Prostate gland (tissue), 2 donors: ENCODE measurements at regions not wholly inside any gene's neighbourhood (a gene's known extent, or its start where the extent isn't known, plus 50 kb on each side); places are given as distances from the start of the nearest gene placed in this dataset.
A peak's percentile ranks its signal among the peaks of the same experiment; 100 is the strongest.

Experiments used
- DNase-seq: peaks from one replicate; pipeline ENCODE4 v3.0.0-alpha.2; 2019; ENCODE audit warnings: low spot score
- H3K27ac ChIP-seq, 2 donors: fragments of 200-600 bp; sonication (generic); 2 replicates each; pipeline ENCODE4 v1.5.1; 2017 to 2019
- H3K27me3 ChIP-seq: fragments of 200-600 bp; sonication (generic); replicated peaks from 2 replicates; pipeline ENCODE4 v1.5.1; 2019; ENCODE audit not compliant: insufficient read depth
- H3K36me3 ChIP-seq, 2 donors: fragments of 200-600 bp; sonication (generic); 1 replicate in 1 of 2; 2 replicates in 1 of 2; pipeline versions ENCODE4 v1.5.1 to v1.8.1; 2017 to 2019
- H3K4me1 ChIP-seq: fragments of 200-600 bp; sonication (generic); replicated peaks from 2 replicates; pipeline ENCODE4 v1.5.1; 2019
- H3K4me3 ChIP-seq, 2 donors: fragments of 200-600 bp; sonication (generic); 2 replicates each; pipeline ENCODE4 v1.5.1; 2017 to 2019
- H3K9me3 ChIP-seq: fragments of 200-600 bp; sonication (generic); 2 replicates; pipeline ENCODE4 v1.5.1; 2017
- POLR2A ChIP-seq: fragments of 450-650 bp; IDR thresholded peaks from one replicate; pipeline ENCODE4 v1.6.1; 2016; ENCODE audit warnings: antibody characterized with exemption, mild to moderate bottlenecking
- POLR2AphosphoS5 ChIP-seq: sonication (generic); formaldehyde crosslinking; IDR thresholded peaks from one replicate; pipeline ENCODE4 v1.6.1; 2017; ENCODE audit warnings: antibody characterized with exemption
- WGBS: methylation state at CpG from one replicate; pipeline ENCODE4 v1.1.5; 2018; 5-methylcytosine and 5-hydroxymethylcytosine counted together
- intact Hi-C: fragments of 100-400 bp; cut with DNase I; formaldehyde crosslinking; loops from one replicate; pipeline ENCODE4 v1.14.2; 2022
- TF ChIP-seq, protein P1 (sequence below), 4 experiments: fragments of 200-600 bp in 2 of 4; fragments of 450-650 bp in 2 of 4; sonication (generic) in 2 of 4; IDR thresholded peaks; 1 replicate in 3 of 4; 2 replicates in 1 of 4; pipeline ENCODE4 v1.5.1; 2016 to 2019; ENCODE audit warnings: antibody characterized with exemption in 4 of 4, mild to moderate bottlenecking in 2 of 4, moderate library complexity in 2 of 4

DNA sequence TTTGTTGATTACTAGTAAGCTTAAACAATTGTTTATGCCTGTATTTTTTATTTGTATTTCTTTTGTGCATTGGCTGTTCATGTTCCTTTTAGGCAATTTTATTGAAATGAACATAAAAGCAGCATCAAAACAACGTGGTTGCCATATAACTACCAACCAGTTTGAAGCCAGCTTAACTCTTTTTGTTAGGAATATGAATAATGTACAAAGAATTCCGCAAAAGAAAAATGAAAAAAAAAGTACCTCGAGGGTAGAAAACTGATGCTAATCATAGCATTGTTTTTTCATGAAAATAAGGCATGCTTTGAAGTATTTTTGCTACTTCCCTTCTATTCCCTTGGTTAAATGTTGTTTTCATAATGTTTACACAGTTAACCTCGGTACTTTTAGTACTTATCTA, 1024.0 kb upstream of the SLIT2 start:
- no peaks in the 10 kb centered on the region for H3K27me3 ChIP-seq
- no peak for TF ChIP-seq POLR2AphosphoS5
- TF ChIP-seq, protein P1, sequence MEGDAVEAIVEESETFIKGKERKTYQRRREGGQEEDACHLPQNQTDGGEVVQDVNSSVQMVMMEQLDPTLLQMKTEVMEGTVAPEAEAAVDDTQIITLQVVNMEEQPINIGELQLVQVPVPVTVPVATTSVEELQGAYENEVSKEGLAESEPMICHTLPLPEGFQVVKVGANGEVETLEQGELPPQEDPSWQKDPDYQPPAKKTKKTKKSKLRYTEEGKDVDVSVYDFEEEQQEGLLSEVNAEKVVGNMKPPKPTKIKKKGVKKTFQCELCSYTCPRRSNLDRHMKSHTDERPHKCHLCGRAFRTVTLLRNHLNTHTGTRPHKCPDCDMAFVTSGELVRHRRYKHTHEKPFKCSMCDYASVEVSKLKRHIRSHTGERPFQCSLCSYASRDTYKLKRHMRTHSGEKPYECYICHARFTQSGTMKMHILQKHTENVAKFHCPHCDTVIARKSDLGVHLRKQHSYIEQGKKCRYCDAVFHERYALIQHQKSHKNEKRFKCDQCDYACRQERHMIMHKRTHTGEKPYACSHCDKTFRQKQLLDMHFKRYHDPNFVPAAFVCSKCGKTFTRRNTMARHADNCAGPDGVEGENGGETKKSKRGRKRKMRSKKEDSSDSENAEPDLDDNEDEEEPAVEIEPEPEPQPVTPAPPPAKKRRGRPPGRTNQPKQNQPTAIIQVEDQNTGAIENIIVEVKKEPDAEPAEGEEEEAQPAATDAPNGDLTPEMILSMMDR (IDR thresholded peaks at IDR 0.05) = no peak
- no peak for TF ChIP-seq POLR2A
- intact Hi-C loops = loop anchor here (5.0 kb wide), 1 partner anchor 1020 kb away; no protein-coding TSS in a partner anchor
- H3K36me3 ChIP-seq = no peaks in the 10 kb centered on the region
- no peak overlapping the region for H3K27ac ChIP-seq
- H3K4me1 ChIP-seq = no peaks in the 10 kb centered on the region
- H3K9me3 ChIP-seq = no peaks in the 10 kb centered on the region
- 30% methylated on average over 4 of the region's 4 CpGs for WGBS
- H3K4me3 ChIP-seq = no peak overlapping the region
- no peak for DNase-seq

DNA sequence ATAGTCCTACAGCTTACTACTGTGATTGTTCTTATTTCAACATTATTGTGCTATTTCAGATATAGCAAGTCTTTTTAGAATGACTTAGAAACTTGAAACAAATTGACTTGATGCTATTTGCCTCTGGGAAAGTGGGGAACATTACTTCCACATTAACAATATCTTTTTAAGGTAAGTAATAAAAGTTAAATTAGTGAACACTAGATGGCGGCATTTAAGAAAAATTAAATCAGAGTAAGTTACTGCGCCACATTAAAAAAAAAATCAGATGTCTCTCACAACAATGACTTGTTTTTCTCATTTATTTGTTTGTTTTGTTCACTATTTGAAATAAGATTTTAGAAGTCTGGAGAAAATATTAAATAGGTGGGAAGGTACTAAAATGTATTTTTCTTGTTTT, 1026.9 kb upstream of the SLIT2 start:
- TF ChIP-seq POLR2AphosphoS5 = no peak
- TF ChIP-seq, protein P1 (IDR thresholded peaks at IDR 0.05) = peak in 3 of 4 experiments; percentile 40 to 60 (median 44)
- no peak for TF ChIP-seq POLR2A
- Histone ChIP-seq H3K4me3 (no peak overlapping the region), H3K4me1 (no peaks in the 10 kb centered on the region), H3K27ac (no peak overlapping the region), H3K27me3 (no peaks in the 10 kb centered on the region), H3K9me3 (no peaks in the 10 kb centered on the region), H3K36me3 (no peaks in the 10 kb centered on the region)
- WGBS = 20% methylated on average over 2 of the region's 2 CpGs
- no peak for DNase-seq
- intact Hi-C loops = loop anchor here (5.0 kb wide), 1 partner anchor 1022 kb away; no protein-coding TSS in a partner anchor

DNA sequence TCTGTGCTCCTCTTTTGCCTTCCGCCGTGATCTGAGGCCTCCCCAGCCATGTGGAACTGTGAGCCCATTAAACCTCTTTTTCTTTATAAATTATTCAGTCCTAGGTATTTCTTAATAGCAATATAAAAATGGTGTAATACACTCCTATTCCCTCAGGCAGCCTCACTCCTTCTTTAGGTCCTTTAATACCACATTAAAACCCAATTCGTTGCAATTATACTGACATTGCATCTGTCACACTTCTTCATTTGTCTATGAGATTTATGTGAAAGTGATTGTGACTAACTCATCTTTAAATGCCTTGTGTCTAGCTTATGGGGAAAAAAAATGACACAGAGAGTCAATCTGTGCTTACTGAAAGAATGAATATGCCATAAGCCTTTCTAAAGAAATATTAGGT, 1035.2 kb upstream of the SLIT2 start:
- H3K36me3 ChIP-seq = no peaks in the 10 kb centered on the region
- no peak for DNase-seq
- H3K4me3 ChIP-seq = no peak overlapping the region
- H3K4me1 ChIP-seq = no peaks in the 10 kb centered on the region
- intact Hi-C loops = no loop called here
- WGBS = 98% methylated on average over 3 of the region's 3 CpGs
- H3K27ac ChIP-seq = no peak overlapping the region
- no peak for TF ChIP-seq POLR2AphosphoS5
- no peak for TF ChIP-seq POLR2A
- TF ChIP-seq, protein P1 (IDR thresholded peaks at IDR 0.05) = no peak
- no peaks in the 10 kb centered on the region for H3K9me3 ChIP-seq
- no peaks in the 10 kb centered on the region for H3K27me3 ChIP-seq

DNA sequence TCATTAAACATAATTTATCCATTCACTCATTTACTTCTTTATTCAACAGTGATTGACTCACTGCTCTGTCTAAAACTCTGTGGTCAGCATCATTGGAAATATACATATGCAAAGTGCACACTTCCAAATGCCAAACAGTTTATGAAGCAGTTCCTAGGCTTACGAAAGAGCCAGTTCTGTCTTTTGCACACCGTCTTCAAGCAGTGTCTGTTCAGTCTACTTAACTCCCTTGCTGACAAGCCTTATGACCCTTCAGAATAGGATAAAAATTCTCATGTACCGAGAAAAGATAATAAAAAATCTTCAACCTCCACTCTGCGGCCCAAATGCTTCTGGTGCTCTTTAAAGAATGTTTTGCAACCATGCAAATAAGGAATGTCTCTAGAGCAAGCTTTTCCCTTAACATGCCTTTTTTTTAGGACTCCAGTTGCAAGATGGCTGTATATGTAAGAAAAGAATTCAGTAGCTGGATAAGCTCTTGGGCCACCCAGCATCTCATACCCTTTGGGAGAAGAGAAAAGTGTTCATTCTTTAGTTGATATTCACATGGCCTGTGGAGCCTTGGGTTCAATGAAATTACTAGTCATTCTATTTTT, 1037.0 kb upstream of the SLIT2 start:
- no peaks in the 10 kb centered on the region for H3K9me3 ChIP-seq
- H3K4me1 ChIP-seq = no peaks in the 10 kb centered on the region
- intact Hi-C loops = no loop called here
- no peak overlapping the region for H3K27ac ChIP-seq
- no peak for DNase-seq
- TF ChIP-seq POLR2A (no peak), POLR2AphosphoS5 (no peak)
- TF ChIP-seq, protein P1 (IDR thresholded peaks at IDR 0.05) = no peak
- WGBS = 83% methylated on average over 4 of the region's 4 CpGs
- H3K4me3 ChIP-seq = no peak overlapping the region
- no peaks in the 10 kb centered on the region for H3K36me3 ChIP-seq
- no peaks in the 10 kb centered on the region for H3K27me3 ChIP-seq

DNA sequence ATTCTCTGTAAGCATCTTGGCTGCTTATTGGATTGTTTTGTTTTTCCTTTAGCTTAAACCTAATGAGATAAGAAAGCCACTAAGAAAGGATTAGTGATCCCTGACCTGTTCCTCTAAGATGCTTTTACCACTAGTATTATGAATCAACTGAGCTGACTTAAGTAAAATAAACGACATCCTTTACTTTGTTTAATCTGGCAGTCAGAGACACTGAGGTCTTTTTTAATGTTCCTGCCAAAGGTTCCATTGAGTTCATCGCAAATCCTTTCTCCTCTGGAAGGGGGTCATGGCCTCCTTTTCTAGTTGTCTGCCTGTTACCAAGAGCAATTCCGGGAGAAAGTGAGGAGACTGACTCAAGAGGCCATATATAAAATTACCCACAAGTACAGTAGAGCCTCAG, 1038.3 kb upstream of the SLIT2 start:
- no peak for DNase-seq
- TF ChIP-seq POLR2AphosphoS5 (no peak), POLR2A (no peak)
- TF ChIP-seq, protein P1 (IDR thresholded peaks at IDR 0.05) = no peak
- Histone ChIP-seq H3K27me3 (no peaks in the 10 kb centered on the region), H3K36me3 (no peaks in the 10 kb centered on the region), H3K9me3 (no peaks in the 10 kb centered on the region), H3K4me3 (no peak overlapping the region), H3K27ac (no peak overlapping the region), H3K4me1 (no peaks in the 10 kb centered on the region)
- WGBS = 10% methylated on average over 3 of the region's 3 CpGs
- intact Hi-C loops = no loop called here
